SK-N-MC (cell line): ENCODE measurements at regions not wholly inside any gene's neighbourhood (a gene's known extent, or its start where the extent isn't known, plus 50 kb on each side); places are given as distances from the start of the nearest gene placed in this dataset.

Experiments used
- EZH2 ChIP-seq: fragments of 200-600 bp; sonication (generic); IDR thresholded peaks from one replicate; pipeline ENCODE4 v1.6.1; 2017; ENCODE audit warnings: antibody characterized with exemption
- POLR2AphosphoS5 ChIP-seq: IDR thresholded peaks from 2 replicates; pipeline ENCODE4 v1.6.1; 2012; ENCODE audit warnings: mild to moderate bottlenecking, low read depth, low read length, borderline replicate concordance

DNA sequence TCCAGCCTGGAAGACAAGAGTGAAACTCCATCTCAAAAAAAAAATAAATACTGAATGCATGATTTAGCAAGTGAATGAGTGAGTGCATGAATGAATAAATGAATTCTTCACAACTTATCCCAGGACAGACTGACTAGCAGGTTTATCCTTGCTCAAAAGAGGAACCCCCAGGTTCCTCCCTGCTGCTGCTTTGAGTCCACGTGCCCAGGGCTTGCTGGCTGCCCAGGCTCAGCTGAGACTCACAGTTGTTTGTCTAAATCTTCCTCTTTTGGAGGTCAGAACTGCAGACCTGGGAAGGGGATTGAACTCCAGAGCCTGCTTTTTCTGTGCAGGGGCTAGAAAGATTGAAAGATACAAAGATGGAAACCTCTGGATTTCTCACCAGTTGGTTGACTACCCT is 117.4 kb upstream of the TMEM45B start:
- no peak for TF ChIP-seq EZH2
- TF ChIP-seq POLR2AphosphoS5: no peak
